HG03097 (cell line): ENCODE measurements at regions not wholly inside any gene's neighbourhood (a gene's known extent, or its start where the extent isn't known, plus 50 kb on each side); places are given as distances from the start of the nearest gene placed in this dataset.

ENCODE experiments used
- ATAC-seq: cut with Tn5 transposase; IDR thresholded peaks from one replicate; pipeline ENCODE4 v1.9.1; 2021; ENCODE audit not compliant: unreplicated experiment, low FRiP score

DNA sequence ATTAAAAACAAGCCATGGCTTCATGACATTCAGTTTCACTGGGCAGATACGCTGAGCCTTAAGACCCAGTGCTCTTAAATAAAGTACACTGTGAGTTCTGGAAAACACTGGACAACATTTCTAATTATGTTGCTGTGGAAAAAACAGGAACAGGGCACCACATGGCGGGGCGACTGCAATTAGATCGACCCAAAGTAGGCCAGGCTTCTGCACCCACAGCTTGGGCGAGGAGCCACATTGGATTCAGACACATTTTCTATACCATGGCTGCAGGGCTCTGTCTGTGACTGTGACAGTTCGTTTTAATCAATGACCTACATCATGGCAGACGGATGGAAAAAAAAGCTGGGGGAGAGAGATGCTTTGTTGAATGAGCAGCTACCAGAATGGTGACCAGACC, 227.2 kb upstream of the HS6ST1 start:
- ATAC-seq, result no peak

DNA sequence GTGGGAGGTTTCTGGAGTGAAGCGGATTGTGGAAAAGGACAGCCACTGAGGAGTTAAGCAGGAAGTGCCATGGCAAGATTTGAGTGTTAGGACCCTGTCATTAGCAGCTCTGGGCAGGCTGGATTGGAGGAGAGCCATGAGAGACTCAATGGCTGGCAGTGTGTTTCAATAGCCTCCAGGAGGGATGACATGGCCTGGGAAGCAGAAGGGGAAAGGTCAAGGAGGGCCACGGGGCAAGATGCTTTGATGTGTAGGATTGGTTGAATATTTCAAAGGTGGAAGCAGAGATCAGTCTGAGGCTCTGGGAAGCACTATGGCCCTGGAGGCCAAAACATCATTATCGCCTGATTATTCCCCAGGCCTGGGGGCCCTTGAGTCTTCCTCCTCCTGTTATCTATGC, 229.0 kb upstream of the HS6ST1 start:
- ATAC-seq, result no peak

DNA sequence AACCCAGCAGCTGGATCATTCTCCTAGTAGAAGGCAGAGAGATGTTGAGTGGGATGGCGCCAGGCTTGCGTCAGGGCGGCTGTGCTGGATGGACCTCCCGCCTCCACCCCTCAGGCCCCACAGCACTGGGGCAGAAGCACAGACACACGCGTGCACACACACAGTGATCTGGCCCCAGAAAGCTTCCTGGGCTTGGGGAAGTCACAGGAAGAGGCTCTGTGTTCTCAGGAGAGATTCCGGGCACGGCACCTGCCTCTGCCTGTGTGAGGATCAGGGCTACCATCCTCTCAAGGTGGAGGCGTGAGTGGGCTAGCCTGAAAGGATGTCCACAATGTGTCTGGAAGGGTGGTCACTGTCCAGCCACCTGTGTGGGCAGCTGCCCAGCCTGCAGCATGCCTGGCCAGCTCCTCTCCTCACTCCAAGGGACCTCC, 229.8 kb upstream of the HS6ST1 start:
- ATAC-seq, result no peak

DNA sequence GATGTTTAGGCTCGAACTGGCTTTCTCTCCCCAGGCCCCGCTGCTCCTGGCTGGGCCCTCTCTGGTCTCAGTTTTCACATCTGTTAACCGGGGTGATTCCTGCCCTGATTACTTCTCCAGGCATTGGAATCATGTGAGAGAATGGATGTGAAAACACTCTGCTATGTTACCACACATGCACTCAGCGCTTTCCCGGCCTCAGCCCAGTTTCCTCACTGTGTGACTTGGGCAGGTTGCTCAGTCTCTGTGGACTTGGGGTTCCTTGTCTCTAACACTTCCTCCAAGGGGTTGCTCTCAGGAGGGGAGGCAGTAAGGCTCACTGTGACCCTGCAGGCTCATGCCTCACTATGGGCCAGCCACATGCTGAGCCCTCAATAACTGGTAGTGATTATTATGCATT, 230.4 kb upstream of the HS6ST1 start:
- ATAC-seq, result no peak

DNA sequence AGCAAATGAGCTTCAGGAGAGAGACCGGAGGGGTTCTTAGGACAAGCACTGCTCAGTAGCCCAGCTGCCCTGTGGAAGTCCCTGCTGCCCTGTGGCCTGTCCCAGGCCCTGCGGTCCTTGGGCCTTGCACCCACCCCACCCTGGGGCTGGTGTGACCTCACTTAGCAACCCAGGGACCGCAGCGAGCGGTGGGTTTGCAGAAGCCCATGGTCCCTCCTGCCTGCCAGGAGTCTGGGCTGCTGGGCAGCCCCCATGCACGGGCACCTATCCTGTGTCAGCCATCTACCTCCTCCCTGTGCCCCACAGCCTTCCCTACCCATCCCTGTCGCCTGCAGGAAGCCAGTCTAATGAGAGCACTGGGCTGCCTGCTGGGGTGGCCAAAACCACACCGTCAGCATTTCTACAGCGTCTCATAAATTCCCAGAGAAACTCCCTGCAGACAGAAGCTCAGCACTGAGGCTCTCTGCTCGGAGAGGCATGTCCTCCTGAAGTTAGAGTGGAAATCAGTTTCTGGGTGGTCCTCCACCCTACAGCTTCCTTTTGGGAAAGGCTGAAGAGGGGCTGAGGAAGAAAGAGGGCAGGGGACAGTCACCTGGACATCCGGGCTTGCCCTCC, 231.1 kb upstream of the HS6ST1 start:
- ATAC-seq, result no peak

DNA sequence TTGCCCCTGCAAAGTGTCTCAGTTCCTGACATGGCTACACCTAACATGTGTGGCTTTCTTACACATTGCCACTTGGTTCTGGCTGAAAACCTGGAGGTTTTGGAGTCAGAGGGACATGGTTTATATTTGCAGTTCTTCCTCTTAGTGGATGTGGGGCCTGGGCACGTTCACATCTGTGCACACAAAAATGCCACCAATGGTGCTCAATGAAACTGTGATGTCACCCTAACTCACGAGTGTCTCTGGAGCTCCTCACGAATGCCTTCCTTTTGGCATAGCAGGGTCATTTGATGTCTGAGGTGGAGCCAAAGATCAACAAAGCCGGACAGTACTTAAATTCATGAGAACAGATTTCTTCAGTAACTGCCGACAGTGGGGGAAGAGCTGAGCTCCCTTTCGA, 231.7 kb upstream of the HS6ST1 start:
- no peak for ATAC-seq

DNA sequence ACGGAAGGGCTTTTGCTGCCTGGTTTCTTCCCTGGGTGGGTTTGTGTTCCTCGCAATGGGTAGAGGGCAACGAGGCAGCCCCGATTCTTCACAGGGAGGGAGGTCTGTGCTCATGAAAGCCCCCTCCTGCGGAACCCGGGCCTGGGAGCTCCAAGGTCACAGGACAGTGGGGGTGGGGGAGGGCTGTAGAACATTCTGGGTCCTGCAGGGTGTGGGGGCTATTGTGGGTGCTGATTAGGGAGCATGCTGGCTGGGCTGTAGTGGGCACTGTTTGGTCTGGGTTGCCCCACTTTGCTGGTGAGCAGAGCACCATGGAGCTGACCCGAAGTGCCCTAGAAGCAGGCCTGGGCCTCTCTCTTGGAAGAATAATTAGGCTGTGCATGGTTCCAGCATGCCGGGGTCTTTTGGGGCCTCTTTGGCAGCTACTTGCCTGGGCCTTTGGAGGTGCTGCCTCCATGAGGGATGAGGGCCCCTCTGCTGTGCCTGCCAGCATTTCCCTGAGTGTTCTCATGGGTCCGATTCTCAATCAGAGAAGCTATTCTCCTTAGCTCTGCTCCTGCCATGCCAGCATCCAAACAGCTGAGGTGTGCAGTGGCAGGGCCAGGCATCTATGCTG, 232.2 kb upstream of the HS6ST1 start:
- no peak for ATAC-seq

DNA sequence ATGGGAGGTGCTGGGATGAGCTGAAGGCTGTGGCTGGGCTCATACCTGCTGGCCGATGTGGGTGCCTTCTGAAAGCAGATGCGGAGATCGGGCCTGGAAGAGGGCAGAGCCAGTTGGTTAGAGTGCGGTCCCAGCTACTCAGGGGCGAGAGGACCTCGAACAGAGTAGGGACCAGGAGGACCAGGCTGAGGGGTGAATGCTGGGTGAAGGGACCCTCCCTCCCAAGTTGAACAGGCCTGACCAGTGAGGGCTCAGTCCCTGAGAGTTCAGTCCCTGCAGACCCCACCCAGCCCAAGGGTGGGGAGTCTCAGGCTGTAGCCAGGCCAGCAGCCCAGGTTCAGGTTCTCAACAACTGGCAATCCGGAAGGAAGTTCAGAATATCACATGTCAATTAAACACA, 232.8 kb upstream of the HS6ST1 start:
- ATAC-seq, result no peak

DNA sequence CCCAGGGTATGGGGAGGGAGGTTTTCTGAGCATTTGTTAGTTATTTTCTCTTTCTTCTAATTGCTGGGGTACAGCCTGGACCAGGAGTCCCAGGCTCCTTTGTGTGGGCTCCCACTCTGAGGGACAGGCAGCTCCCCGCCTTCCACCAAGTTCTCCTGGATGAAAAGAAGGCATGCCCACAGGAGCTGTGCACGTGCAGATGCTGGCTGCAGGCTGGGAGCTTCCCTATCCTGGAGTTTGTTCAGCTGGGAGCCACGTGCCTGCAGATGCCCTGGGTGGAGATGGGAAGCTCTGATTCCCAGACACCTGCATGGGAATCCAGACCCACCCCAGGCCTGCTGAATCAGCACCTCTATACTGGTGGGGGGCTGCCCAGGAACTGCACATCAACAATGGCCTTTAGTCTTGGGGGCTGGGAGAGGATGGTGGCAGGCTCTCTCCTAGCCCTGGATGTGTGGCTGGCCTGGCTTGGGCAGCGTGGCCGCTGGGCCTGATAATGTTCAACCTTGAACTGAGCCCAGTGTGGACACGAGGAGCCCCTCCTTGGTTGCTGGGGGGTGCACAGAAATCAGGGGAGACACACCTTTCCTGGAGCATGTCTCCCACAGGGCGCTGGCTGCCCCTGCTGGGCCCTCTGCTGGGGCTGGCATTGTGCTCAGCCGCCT, 233.6 kb upstream of the HS6ST1 start:
- ATAC-seq, result no peak

DNA sequence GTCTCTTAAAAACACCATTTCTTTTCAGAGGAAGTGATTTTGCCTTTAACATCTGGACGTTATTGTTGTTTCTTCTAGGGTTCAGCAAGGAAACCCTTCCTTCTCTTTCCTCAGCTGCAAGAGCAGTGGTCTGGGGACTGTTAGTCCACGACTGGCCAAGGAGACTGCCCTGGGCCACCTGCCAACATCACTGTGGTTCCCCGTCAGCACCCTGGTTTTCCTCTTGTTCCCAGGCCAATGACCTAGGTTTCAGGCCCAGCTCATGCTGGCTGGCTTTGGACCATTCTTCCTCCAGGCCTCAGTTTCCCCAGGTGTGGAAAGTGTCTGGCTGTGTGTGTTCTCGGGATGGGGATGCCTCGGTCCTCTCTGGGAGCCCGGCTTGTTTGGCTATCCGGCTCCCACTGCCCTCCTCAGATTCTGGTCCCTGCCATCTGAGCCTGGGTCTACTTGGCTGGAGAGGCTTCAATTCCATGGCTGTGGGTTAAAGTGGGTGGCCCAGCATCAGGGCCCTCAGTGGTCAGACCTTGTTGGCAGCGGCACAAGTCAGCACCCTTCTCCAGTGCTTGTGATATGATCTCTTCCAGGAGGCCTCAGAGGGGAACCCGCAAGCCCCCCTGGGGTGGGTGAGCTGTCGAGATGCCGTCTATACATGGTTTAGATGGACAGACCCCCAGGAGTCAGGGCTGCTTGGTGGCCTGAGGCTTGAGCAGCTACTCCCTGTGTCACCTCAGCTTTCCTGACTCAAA, 234.3 kb upstream of the HS6ST1 start:
- ATAC-seq, result no peak

DNA sequence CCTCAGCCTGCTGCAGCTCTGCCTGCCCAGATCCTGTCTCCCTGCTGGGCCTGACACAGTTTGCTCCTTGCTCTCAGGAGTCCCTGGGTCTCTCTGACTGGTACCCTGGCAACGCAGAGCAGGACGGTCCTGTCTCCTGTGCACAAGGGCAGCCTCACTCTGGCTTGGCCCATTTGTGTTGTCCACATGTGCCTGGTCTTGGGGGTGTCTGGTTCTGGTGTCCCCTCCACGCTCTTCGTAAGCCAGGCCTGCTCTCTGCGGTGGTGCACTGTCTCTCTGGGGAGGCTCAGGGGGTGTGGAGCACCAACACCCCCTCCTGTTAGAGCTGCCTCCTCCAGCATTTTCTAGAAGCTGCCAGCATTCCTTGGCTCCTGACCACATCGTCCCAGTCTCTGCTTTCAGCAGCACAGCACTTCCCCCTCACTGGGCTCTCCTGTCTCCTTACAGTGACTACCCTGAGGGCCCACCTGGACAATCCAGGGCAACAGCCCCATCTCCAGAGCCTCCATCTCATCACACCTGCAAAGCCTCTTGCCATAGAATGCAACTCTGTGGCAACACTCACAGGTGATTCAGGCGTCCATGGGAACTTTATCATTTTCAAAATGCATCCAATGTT, 235.6 kb upstream of the HS6ST1 start:
- no peak for ATAC-seq

DNA sequence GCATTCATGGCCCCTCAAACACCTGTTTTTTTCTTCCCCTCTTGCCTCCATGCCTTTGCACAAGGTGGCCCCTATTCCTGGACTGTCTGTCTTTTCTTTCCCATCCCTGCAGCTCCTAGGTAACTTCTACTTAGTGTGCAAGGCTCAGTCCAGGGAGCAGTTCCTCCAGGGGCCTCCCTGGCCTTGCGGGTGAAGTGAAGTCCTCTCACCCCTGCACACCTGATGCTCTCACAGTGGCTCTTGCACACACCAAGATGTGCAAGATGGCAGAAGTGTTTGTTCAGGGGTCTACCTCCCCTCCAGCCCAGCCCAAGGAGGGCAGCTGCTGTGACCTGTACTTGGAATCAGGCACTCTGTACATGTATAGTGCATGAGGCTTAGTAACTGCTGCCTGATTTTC, 236.8 kb upstream of the HS6ST1 start:
- ATAC-seq, result no peak

DNA sequence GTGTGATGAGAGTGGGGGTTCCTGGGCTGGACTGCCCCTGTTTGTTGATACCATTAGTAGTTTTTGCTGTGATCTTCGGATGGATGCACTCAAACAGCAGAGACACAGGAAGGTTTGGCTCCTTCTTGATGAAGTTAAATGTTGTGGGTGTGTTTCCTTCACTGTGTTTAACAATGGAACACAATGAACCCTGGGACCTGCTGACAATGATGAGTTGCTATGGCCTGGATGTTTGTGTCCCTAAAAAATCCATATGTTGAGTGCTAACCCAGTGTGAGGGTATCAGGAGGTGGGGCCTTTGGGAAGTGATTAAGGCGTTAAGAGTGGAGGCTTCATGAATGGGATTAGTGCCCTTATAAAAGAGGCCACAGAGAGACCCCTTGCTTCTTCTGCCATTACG, 237.4 kb upstream of the HS6ST1 start:
- no peak for ATAC-seq

DNA sequence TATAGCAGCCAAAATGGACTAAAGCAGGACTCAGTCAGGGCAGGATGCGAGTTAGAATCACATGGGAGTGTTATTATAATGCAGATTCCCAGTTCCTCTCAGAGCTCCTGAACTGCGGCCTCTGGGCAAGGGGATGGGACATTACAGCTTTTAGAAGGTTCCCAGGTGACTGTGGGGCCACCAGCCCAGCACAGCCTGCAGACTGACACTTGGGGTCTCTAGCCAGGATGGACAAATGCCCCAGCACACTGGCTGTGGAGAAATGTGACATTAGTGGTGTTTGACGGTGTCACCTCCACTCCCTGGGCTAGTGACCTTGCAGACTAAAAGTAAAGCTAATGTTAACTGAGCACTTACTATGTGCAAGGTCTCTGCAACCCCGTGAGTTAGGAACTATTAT, 238.0 kb upstream of the HS6ST1 start:
- no peak for ATAC-seq

DNA sequence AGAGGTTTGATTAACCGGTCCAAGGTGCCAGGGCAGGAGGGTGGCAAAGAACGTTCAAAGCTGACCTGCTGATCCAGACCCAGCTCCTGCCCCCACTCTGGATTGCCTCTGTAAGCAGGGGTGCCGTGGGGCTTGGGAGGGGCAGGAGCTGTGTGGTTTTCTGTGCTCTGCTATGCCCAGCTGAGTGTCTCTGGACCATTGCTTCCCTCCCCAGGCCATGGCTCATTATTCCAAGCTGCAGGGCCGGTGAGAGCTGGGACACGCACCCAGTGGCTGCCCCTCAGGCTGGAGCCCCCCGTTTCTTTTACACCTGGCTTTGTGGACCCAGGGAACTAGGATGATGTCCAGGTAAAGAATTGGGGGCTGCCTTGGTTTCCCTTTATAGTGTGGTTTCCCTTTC, 238.4 kb upstream of the HS6ST1 start:
- no peak for ATAC-seq

DNA sequence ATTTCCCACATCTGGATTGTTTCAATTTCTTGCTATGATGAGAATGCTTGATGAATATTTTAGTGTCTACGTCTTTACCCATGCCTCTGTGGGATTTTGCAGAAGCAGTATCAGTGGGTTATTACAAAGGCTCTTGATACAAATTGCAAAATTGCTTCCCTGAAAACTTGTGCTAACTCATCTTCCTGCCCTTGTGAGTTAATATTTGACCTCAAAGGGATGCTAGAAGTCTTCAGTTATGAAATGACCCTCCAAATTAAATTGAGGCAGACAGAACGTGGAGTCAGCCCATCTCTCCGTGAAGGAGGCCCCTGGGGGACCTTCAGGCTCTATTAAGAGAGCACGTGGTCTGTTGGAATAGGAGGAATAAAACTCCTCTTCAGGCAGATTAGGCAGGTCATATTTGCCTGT, 239.2 kb upstream of the HS6ST1 start:
- no peak for ATAC-seq

DNA sequence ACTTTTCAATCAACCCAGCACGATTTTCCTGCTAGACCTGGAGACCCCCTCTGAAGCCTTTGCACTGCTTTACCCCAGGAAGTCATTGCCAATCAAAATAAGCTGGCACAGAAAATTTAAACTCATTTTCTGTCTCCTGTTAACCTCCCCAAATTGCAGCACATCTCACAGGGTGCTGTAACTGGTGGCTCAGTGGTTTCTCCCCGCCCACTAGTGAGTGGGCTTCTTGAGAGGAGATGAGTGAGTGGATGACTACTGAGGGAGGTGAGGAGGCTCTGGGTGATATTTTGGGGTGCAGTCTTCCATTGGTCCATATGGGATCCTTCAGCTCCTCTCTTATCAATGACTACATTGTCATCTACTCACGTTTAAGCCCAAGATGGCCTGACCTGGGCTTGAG, 239.8 kb upstream of the HS6ST1 start:
- ATAC-seq, result no peak

DNA sequence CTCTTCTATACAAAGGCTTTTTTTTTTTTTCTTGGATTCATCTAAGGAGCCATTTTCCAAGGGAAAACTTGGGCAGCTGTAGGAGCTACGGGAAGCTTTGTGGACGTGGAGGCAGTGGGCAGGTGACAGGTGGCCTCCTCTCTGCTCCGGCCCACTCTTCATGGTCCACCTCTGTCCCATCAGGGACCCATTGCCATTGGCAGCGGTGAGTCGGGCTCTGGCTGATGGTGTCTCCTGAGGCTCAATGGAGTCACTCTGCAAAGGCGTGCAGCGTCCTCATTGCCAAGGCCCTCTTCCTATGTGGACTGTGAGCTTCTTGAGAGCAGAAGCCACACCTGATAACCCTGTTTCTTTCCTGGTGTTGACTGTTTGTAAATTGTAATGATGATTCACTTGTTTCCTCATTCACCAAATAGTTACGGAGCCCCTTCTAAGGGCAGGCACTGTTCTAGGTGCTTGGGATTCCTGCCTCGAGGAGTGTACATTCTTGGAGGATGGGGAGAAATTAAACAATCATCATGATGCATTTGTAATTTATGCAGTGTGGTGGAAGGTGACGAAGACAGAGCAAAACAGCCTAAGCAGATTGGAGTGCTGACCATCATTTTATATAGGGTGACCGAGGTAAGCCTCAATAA, 240.3 kb upstream of the HS6ST1 start:
- ATAC-seq, result no peak

DNA sequence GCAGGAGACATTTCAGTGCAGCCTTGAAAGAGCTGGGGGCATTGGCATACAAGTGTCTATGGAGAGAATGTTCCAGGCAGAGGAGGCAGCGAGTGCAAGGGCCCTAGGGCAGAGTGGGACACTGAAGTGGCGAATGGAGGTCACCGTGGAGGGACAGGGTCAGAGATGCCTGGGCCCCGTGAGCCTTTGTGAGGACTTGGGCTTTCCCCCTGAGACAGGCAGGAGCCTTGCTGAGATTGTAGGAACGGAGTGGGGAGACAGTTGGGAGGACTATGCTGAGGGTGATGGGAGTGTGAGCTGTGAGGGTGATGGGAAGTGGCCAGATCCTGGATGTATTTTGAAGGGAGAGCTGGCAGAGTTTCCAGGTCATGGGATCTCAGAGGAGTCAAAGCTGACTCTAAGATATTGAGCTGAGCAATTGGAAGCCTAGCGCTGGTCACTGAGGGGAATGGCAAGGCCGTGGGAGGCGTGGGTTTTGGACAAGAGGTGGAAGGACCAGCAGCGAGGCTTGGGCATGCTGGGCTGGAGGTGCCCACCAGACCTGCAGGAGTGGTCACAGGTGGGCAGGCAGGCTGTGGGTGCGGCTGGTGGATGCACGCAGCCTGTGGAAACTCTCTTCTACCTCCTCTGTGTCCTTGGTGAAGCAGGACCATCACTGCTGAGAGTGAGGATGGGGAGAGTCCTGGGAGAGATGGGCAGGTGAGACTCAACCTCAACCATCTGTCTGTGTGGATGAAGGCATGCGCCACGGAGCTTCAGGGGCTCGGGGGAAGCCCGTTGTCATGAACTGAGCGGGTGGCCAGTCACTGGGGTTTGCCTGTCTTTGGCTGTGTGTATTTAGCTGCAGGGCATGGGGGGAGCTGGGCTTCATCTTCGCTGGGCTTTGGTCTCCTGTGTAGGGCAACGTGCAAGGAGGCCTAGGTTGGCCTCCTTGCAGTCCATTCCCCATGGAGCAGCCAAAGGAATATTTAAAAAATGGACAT, 241.2 kb upstream of the HS6ST1 start:
- ATAC-seq, result no peak

DNA sequence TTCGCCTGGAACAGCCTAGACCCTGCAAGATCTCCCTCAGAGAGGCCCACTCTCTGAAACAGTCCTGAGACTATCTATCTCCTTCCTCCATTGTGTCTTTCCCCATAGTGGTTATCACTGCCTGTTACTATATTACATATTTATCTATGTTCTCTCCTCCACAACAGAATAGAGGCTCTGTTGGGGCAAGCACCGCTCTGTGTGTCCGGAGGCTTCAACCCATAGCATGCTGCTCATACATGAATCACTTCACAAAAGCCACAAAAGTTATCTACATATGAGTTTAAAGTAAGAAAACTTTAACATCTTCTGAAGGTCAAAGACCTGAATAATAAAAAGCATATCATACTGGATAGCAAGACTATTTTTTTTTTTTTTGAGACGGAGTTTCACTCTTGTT, 242.1 kb upstream of the HS6ST1 start:
- ATAC-seq, result no peak
